Transverse colon (tissue), 4 donors: ENCODE measurements at regions not wholly inside any gene's neighbourhood (a gene's known extent, or its start where the extent isn't known, plus 50 kb on each side); places are given as distances from the start of the nearest gene placed in this dataset.
A peak's percentile ranks its signal among the peaks of the same experiment; 100 is the strongest.

ENCODE experiments used
- DNase-seq: peaks from one replicate; pipeline ENCODE4 v3.0.0-alpha.2; 2019
- H3K27ac ChIP-seq, 4 donors: fragments of 200-600 bp; sonication (generic); 2 replicates each; pipeline ENCODE4 v1.5.1; 2016 to 2018; ENCODE audit warnings: inconsistent platforms in 4 of 4
- H3K27me3 ChIP-seq: fragments of 200-600 bp; sonication (generic); 2 replicates; pipeline ENCODE4 v1.5.1; 2017; ENCODE audit warnings: inconsistent platforms
- H3K36me3 ChIP-seq, 4 donors: fragments of 200-600 bp; sonication (generic); 2 replicates each; pipeline ENCODE4 v1.5.1; 2017 to 2019; ENCODE audit warnings: inconsistent platforms in 4 of 4
- H3K4me1 ChIP-seq, 4 donors: fragments of 200-600 bp; sonication (generic); 2 replicates each; pipeline ENCODE4 v1.5.1; 2017 to 2020; ENCODE audit warnings: inconsistent platforms in 4 of 4
- H3K4me3 ChIP-seq, 4 donors: fragments of 200-600 bp; sonication (generic); 1 replicate in 1 of 4; 2 replicates in 3 of 4; pipeline versions ENCODE4 v1.5.1 to v1.6.1; 2017 to 2019; ENCODE audit warnings: inconsistent platforms in 4 of 4
- H3K9me3 ChIP-seq, 2 donors: fragments of 200-600 bp; sonication (generic); 2 replicates each; pipeline ENCODE4 v1.5.1; 2017 to 2019; ENCODE audit warnings: inconsistent platforms in 2 of 2
- CTCF ChIP-seq, 5 experiments: fragments of 200-600 bp in 3 of 5; fragments of 450-650 bp in 2 of 5; sonication (generic) in 3 of 5; IDR thresholded peaks; 1 replicate in 2 of 5; 2 replicates in 3 of 5; pipeline ENCODE4 v1.5.1; 2016 to 2017; ENCODE audit warnings: antibody characterized with exemption in 5 of 5, inconsistent platforms in 3 of 5, mild to moderate bottlenecking in 2 of 5, moderate library complexity in 1 of 5
- EP300 ChIP-seq: sonication (generic); formaldehyde crosslinking; IDR thresholded peaks from one replicate; pipeline ENCODE4 v1.6.1; 2017; ENCODE audit warnings: antibody characterized with exemption, low read depth
- POLR2A ChIP-seq: fragments of 450-650 bp; IDR thresholded peaks from one replicate; pipeline ENCODE4 v1.6.1; 2016; ENCODE audit warnings: antibody characterized with exemption, mild to moderate bottlenecking, moderate library complexity
- POLR2AphosphoS5 ChIP-seq, 3 donors: sonication (generic); formaldehyde crosslinking; IDR thresholded peaks; one replicate each; pipeline ENCODE4 v1.6.1; 2016; ENCODE audit warnings: antibody characterized with exemption in 3 of 3
- WGBS, 2 donors: methylation state at CpG; one replicate each; pipeline ENCODE4 v1.1.5; 2018; ENCODE audit warnings: low coverage in 1 of 2; 5-methylcytosine and 5-hydroxymethylcytosine counted together
- in situ Hi-C, 4 donors: fragments of 200-750 bp; cut with MboI; loops; one replicate each; pipeline versions ENCODE4 v1.15.0 to v1.15.1; 2017; ENCODE audit warnings: low sequenced_read_pairs in 3 of 4, low pct_ligation_motif_present in 1 of 4, low pct_unique_long_range_greater_than_20kb in 1 of 4
- intact Hi-C: fragments of 100-400 bp; cut with DNase I; formaldehyde crosslinking; loops from one replicate; pipeline ENCODE4 v1.15.1; 2023; ENCODE audit warnings: low total_unique reads

- no peaks in the 10 kb centered on the region for H3K9me3 ChIP-seq
- H3K27ac ChIP-seq: no peak overlapping the region
- TF ChIP-seq POLR2A (no peak), POLR2AphosphoS5 (IDR thresholded peaks at IDR 0.05) (no peak), EP300 (no peak), CTCF (IDR thresholded peaks at IDR 0.05) (no peak)
- H3K4me3 ChIP-seq: no peak overlapping the region
- H3K27me3 ChIP-seq: no peaks in the 10 kb centered on the region
- in situ Hi-C loops: no loop called here
- H3K36me3 ChIP-seq: no peaks in the 10 kb centered on the region
- 48 to 65% methylated on average over 3 to 4 of the region's 4 CpGs for WGBS, 2 donors
- DNase-seq: no peak
- intact Hi-C loops: no loop called here
- H3K4me1 ChIP-seq: no peaks in the 10 kb centered on the region
These were observed 460.9 kb downstream of the METTL15 start for GRCh38 chr11:28569106-28569505.

- H3K27me3 ChIP-seq: no peaks in the 10 kb centered on the region
- 25 to 34% methylated on average over 6 to 17 of the region's 17 CpGs for WGBS, 2 donors
- H3K27ac ChIP-seq: peak overlapping the region in 1 of 4 donors; percentile 3
- no peaks in the 10 kb centered on the region for H3K4me1 ChIP-seq
- DNase-seq: peak; percentile 13
- no peak overlapping the region for H3K4me3 ChIP-seq
- intact Hi-C loops: no loop called here
- in situ Hi-C loops: no loop called here
- no peak for TF ChIP-seq EP300
- TF ChIP-seq CTCF (IDR thresholded peaks at IDR 0.05): no peak
- no peak for TF ChIP-seq POLR2AphosphoS5 (IDR thresholded peaks at IDR 0.05)
- no peak for TF ChIP-seq POLR2A
- H3K9me3 ChIP-seq: no peaks in the 10 kb centered on the region
- no peaks in the 10 kb centered on the region for H3K36me3 ChIP-seq
These were observed 458.3 kb downstream of the METTL15 start for GRCh38 chr11:28566339-28567089.

GRCh38 chr11:28559492-28559891 is 451.3 kb downstream of the METTL15 start:
- Histone ChIP-seq H3K4me3 (no peak overlapping the region), H3K27me3 (no peaks in the 10 kb centered on the region), H3K36me3 (no peaks in the 10 kb centered on the region), H3K27ac (no peak overlapping the region), H3K4me1 (no peaks in the 10 kb centered on the region), H3K9me3 (no peaks in the 10 kb centered on the region)
- DNase-seq: no peak
- TF ChIP-seq EP300: no peak
- TF ChIP-seq POLR2AphosphoS5 (IDR thresholded peaks at IDR 0.05): no peak
- TF ChIP-seq POLR2A: no peak
- no peak for TF ChIP-seq CTCF (IDR thresholded peaks at IDR 0.05)
- 50 to 53% methylated on average over 5 of the region's 5 CpGs for WGBS, 2 donors
- intact Hi-C loops: no loop called here
- in situ Hi-C loops: no loop called here

GRCh38 chr11:28547321-28547741 is 439.1 kb downstream of the METTL15 start:
- in situ Hi-C loops (loop anchor here in 3 of 4 donors (25.0 kb wide), 2 partner anchors 835 to 860 kb away; partner anchors contain the start of gene BDNF (in 2 of the 3)), intact Hi-C loops (no loop called here)
- Histone ChIP-seq H3K27me3 (no peaks in the 10 kb centered on the region), H3K4me3 (no peak overlapping the region), H3K36me3 (no peaks in the 10 kb centered on the region), H3K27ac (no peak overlapping the region), H3K4me1 (no peaks in the 10 kb centered on the region), H3K9me3 (no peaks in the 10 kb centered on the region)
- TF ChIP-seq CTCF (IDR thresholded peaks at IDR 0.05): no peak
- WGBS, 2 donors: 56 to 59% methylated on average over 4 of the region's 4 CpGs
- no peak for DNase-seq
